ENCODE measurements at regions not wholly inside any gene's neighbourhood (a gene's known extent, or its start where the extent isn't known, plus 50 kb on each side); places are given as distances from the start of the nearest gene placed in this dataset.

GRCh38 chr3:99470841-99471240 is 167.6 kb upstream of the COL8A1 start:
- TF ChIP-seq CTCF (conservative IDR thresholded peaks at IDR 0.05; ENCODE audit: low read length), result no peak
- TF ChIP-seq EZH2phosphoT487 (IDR thresholded peaks at IDR 0.05; ENCODE audit: borderline replicate concordance), result no peak

GRCh38 chr3:99468918-99469317 is 169.5 kb upstream of the COL8A1 start:
- H3K4me3 ChIP-seq (ENCODE audit: low read length, poor library complexity, severe bottlenecking), result no peak overlapping the region
- H3K79me2 ChIP-seq (ENCODE audit: insufficient read depth, low read length), result no peaks in the 10 kb centered on the region
- H3K9me2 ChIP-seq (replicated peaks; ENCODE audit: low read depth, low read length), result no peaks in the 10 kb centered on the region
- H3K9ac ChIP-seq (ENCODE audit: low read depth, low read length, poor library complexity, severe bottlenecking), result no peak overlapping the region
- no peaks in the 10 kb centered on the region for H4K20me1 ChIP-seq (ENCODE audit: insufficient read depth, low read length, poor library complexity, severe bottlenecking)
- no peak overlapping the region for H2AFZ ChIP-seq (ENCODE audit: low read length)
- no peaks in the 10 kb centered on the region for H3K36me3 ChIP-seq (ENCODE audit: insufficient read depth, low read length)
- H3K4me2 ChIP-seq (ENCODE audit: low read depth, low read length, poor library complexity, severe bottlenecking), result no peak overlapping the region
- no peaks in the 10 kb centered on the region for H3F3A ChIP-seq (ENCODE audit: low read depth)
- no peaks in the 10 kb centered on the region for H3K27me3 ChIP-seq (ENCODE audit: insufficient read depth, low read length, poor library complexity, severe bottlenecking)
- no peaks in the 10 kb centered on the region for H3K9me3 ChIP-seq (ENCODE audit: insufficient read depth, low read depth, low read length)
- TF ChIP-seq EZH2phosphoT487 (IDR thresholded peaks at IDR 0.05; ENCODE audit: borderline replicate concordance) (no peak), CTCF (conservative IDR thresholded peaks at IDR 0.05; ENCODE audit: low read length) (no peak)
- no peaks in the 10 kb centered on the region for H3K4me1 ChIP-seq (ENCODE audit: insufficient read depth, low read length, poor library complexity, severe bottlenecking)

More at GRCh38 chr3:99470841-99471240, 167.6 kb upstream of the COL8A1 start:
- Histone ChIP-seq H3K9me3 (ENCODE audit: insufficient read depth, low read depth, low read length) (no peaks in the 10 kb centered on the region), H3K4me2 (ENCODE audit: low read depth, low read length, poor library complexity, severe bottlenecking) (no peak overlapping the region), H2AFZ (ENCODE audit: low read length) (no peak overlapping the region), H3K79me2 (ENCODE audit: insufficient read depth, low read length) (no peaks in the 10 kb centered on the region), H3F3A (ENCODE audit: low read depth) (no peaks in the 10 kb centered on the region), H4K20me1 (ENCODE audit: insufficient read depth, low read length, poor library complexity, severe bottlenecking) (no peaks in the 10 kb centered on the region), H3K4me3 (ENCODE audit: low read length, poor library complexity, severe bottlenecking) (no peak overlapping the region), H3K27me3 (ENCODE audit: insufficient read depth, low read length, poor library complexity, severe bottlenecking) (no peaks in the 10 kb centered on the region), H3K9ac (ENCODE audit: low read depth, low read length, poor library complexity, severe bottlenecking) (no peak overlapping the region), H3K4me1 (ENCODE audit: insufficient read depth, low read length, poor library complexity, severe bottlenecking) (no peaks in the 10 kb centered on the region), H3K36me3 (ENCODE audit: insufficient read depth, low read length) (no peaks in the 10 kb centered on the region), H3K9me2 (replicated peaks; ENCODE audit: low read depth, low read length) (no peaks in the 10 kb centered on the region)

GRCh38 chr3:99467420-99467819 is 171.0 kb upstream of the COL8A1 start:
- Histone ChIP-seq H3K9me2 (replicated peaks; ENCODE audit: low read depth, low read length) (no peaks in the 10 kb centered on the region), H3K9me3 (ENCODE audit: insufficient read depth, low read depth, low read length) (no peaks in the 10 kb centered on the region), H2AFZ (ENCODE audit: low read length) (no peak overlapping the region), H3K4me3 (ENCODE audit: low read length, poor library complexity, severe bottlenecking) (no peak overlapping the region), H3K9ac (ENCODE audit: low read depth, low read length, poor library complexity, severe bottlenecking) (no peak overlapping the region), H4K20me1 (ENCODE audit: insufficient read depth, low read length, poor library complexity, severe bottlenecking) (no peaks in the 10 kb centered on the region), H3K36me3 (ENCODE audit: insufficient read depth, low read length) (no peaks in the 10 kb centered on the region), H3K4me1 (ENCODE audit: insufficient read depth, low read length, poor library complexity, severe bottlenecking) (no peaks in the 10 kb centered on the region), H3F3A (ENCODE audit: low read depth) (no peaks in the 10 kb centered on the region), H3K4me2 (ENCODE audit: low read depth, low read length, poor library complexity, severe bottlenecking) (no peak overlapping the region), H3K79me2 (ENCODE audit: insufficient read depth, low read length) (no peaks in the 10 kb centered on the region), H3K27me3 (ENCODE audit: insufficient read depth, low read length, poor library complexity, severe bottlenecking) (no peaks in the 10 kb centered on the region)
- TF ChIP-seq CTCF (conservative IDR thresholded peaks at IDR 0.05; ENCODE audit: low read length) (no peak), EZH2phosphoT487 (IDR thresholded peaks at IDR 0.05; ENCODE audit: borderline replicate concordance) (no peak)
